Fibroblast of mammary gland (primary cell): ENCODE measurements at regions not wholly inside any gene's neighbourhood (a gene's known extent, or its start where the extent isn't known, plus 50 kb on each side); places are given as distances from the start of the nearest gene placed in this dataset.

Experiments used
- DNase-seq: peaks from one replicate; pipeline ENCODE4 v3.0.0-alpha.2; 2010; ENCODE audit warnings: low read depth
- H3K4me3 ChIP-seq: 2 replicates; pipeline ENCODE4 v1.5.1; 2011; ENCODE audit warnings: low read depth, mild to moderate bottlenecking, low read length, moderate library complexity; ENCODE audit not compliant: control insufficient read depth
- CTCF ChIP-seq: conservative IDR thresholded peaks from 2 replicates; pipeline ENCODE4 v1.5.1; 2011; ENCODE audit warnings: low read depth, low read length, inconsistent platforms; ENCODE audit not compliant: control insufficient read depth, insufficient read depth

GRCh38 chr7:38107486-38107893 is 70.6 kb upstream of the STARD3NL start:
- peak; percentile 82 for TF ChIP-seq CTCF
- DNase-seq, result peak; percentile 49
- H3K4me3 ChIP-seq, result no peak overlapping the region

- no peak overlapping the region for H3K4me3 ChIP-seq
- no peak for TF ChIP-seq CTCF
Measured at GRCh38 chr7:38112075-38112474, 66.0 kb upstream of the STARD3NL start.

GRCh38 chr7:38120076-38120475 is 58.0 kb upstream of the STARD3NL start:
- H3K4me3 ChIP-seq, result no peak overlapping the region
- no peak for DNase-seq
- no peak for TF ChIP-seq CTCF

More at GRCh38 chr7:38112075-38112474, 66.0 kb upstream of the STARD3NL start:
- DNase-seq, result no peak

GRCh38 chr7:38122501-38122900 is 55.5 kb upstream of the STARD3NL start:
- no peak for DNase-seq
- no peak overlapping the region for H3K4me3 ChIP-seq
- no peak for TF ChIP-seq CTCF

- no peak for DNase-seq
- TF ChIP-seq CTCF, result no peak
- H3K4me3 ChIP-seq, result no peak overlapping the region
Measured at GRCh38 chr7:38123494-38123893, 54.6 kb upstream of the STARD3NL start.

GRCh38 chr7:38127216-38128207 is 50.5 kb upstream of the STARD3NL start:
- no peak for TF ChIP-seq CTCF

More at GRCh38 chr7:38127216-38128207, 50.5 kb upstream of the STARD3NL start:
- no peak overlapping the region for H3K4me3 ChIP-seq
- DNase-seq, result no peak
